Peyer's patch (tissue), 4 donors: ENCODE measurements at regions not wholly inside any gene's neighbourhood (a gene's known extent, or its start where the extent isn't known, plus 50 kb on each side); places are given as distances from the start of the nearest gene placed in this dataset.

Source experiments
- CTCF ChIP-seq, 6 experiments: fragments of 450-650 bp in 4 of 6; fragments of 200-600 bp in 2 of 6; sonication (generic) in 1 of 6; IDR thresholded peaks; one replicate each; pipeline ENCODE4 v1.5.1; 2017 to 2019; ENCODE audit warnings: antibody characterized with exemption in 6 of 6, mild to moderate bottlenecking in 3 of 6, moderate library complexity in 1 of 6
- POLR2A ChIP-seq, 2 donors: fragments of 450-650 bp; IDR thresholded peaks; one replicate each; pipeline ENCODE4 v1.5.1; 2017; ENCODE audit warnings: antibody characterized with exemption in 2 of 2, mild to moderate bottlenecking in 2 of 2, moderate library complexity in 2 of 2

- TF ChIP-seq POLR2A (IDR thresholded peaks at IDR 0.05) (no peak), CTCF (IDR thresholded peaks at IDR 0.05) (no peak)
Observed at GRCh38 chr15:46461416-46461815, 826.6 kb downstream of the SQOR start.
